Progenitor cell of endocrine pancreas (in vitro differentiated cells): ENCODE measurements at regions not wholly inside any gene's neighbourhood (a gene's known extent, or its start where the extent isn't known, plus 50 kb on each side); places are given as distances from the start of the nearest gene placed in this dataset.

Experiments used
- DNase-seq: peaks from one replicate; pipeline ENCODE4 v3.0.0; 2021; ENCODE audit warnings: low spot score; ENCODE audit not compliant: unreplicated experiment
- H3K27ac Mint-ChIP-seq: 2 replicates; pipeline ENCODE4 v1.8.0; 2021; ENCODE audit warnings: mild to moderate bottlenecking, moderate library complexity, mixed read lengths
- H3K27me3 Mint-ChIP-seq: 2 replicates; pipeline ENCODE4 v1.8.0; 2021; ENCODE audit warnings: mixed read lengths
- H3K36me3 Mint-ChIP-seq: 2 replicates; pipeline ENCODE4 v1.8.0; 2022; ENCODE audit warnings: mixed read lengths; ENCODE audit not compliant: insufficient read depth
- H3K4me1 Mint-ChIP-seq: 2 replicates; pipeline ENCODE4 v1.8.0; 2021; ENCODE audit warnings: low read depth, mixed read lengths
- H3K4me3 Mint-ChIP-seq: 2 replicates; pipeline ENCODE4 v1.8.0; 2021; ENCODE audit warnings: low read depth, mild to moderate bottlenecking, moderate library complexity, mixed read lengths
- H3K9me3 Mint-ChIP-seq: 2 replicates; pipeline ENCODE4 v1.8.0; 2021; ENCODE audit warnings: low read depth, mixed read lengths
- TF ChIP-seq, protein P1 (sequence below): fragments of 200-600 bp; sonication (generic); IDR thresholded peaks from one replicate; pipeline ENCODE4 v1.5.0; 2021; ENCODE audit warnings: antibody characterized with exemption, mild to moderate bottlenecking; ENCODE audit not compliant: unreplicated experiment

GRCh38 chr22:22816766-22817410 is 70.7 kb upstream of the IGLL5 start:
- Mint-ChIP-seq H3K9me3 (no peaks in the 10 kb centered on the region), H3K27me3 (peaks cover 39% of the 10 kb centered on the region), H3K4me1 (no peaks in the 10 kb centered on the region), H3K36me3 (no peaks in the 10 kb centered on the region), H3K4me3 (no peak overlapping the region), H3K27ac (no peak overlapping the region)
- TF ChIP-seq, protein P1, sequence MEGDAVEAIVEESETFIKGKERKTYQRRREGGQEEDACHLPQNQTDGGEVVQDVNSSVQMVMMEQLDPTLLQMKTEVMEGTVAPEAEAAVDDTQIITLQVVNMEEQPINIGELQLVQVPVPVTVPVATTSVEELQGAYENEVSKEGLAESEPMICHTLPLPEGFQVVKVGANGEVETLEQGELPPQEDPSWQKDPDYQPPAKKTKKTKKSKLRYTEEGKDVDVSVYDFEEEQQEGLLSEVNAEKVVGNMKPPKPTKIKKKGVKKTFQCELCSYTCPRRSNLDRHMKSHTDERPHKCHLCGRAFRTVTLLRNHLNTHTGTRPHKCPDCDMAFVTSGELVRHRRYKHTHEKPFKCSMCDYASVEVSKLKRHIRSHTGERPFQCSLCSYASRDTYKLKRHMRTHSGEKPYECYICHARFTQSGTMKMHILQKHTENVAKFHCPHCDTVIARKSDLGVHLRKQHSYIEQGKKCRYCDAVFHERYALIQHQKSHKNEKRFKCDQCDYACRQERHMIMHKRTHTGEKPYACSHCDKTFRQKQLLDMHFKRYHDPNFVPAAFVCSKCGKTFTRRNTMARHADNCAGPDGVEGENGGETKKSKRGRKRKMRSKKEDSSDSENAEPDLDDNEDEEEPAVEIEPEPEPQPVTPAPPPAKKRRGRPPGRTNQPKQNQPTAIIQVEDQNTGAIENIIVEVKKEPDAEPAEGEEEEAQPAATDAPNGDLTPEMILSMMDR, result no peak
- no peak for DNase-seq

DNA sequence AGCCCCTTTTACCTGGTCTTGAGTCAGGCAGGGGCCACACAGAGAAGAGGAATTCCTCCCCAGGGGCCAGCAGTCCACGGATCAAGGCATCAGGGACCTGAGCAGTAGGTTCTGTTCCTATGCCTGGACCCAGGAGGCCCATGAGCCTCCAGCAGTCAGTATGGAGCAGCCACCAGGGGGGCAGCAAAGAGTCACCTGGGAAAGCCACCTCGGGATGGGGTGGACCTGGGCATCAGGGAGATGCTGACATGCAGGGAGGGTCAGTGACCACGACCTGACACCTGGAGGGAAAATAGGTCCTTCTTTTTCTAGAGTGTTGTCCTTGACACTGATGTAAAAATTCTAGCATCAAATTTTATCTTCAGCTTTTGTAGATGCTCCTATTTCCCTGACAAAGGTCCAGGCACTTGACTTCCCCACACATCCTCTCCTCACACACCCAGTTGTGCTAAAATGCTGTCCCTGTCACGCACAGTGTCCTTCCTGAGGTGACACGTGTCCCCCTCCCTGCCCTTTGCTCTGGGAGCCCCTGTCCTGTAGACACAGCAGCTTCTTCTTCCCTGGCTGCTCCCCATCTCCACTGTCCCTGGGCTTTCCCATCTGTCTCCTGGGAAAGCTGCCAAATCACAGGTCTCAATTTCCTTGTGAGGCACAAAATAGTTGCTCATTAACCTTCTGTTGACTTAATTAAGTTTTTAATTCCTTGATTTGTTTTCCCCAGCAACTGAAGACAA is 70.0 kb upstream of the IGLL5 start:
- Mint-ChIP-seq H3K9me3 (no peaks in the 10 kb centered on the region), H3K4me1 (no peaks in the 10 kb centered on the region), H3K36me3 (no peaks in the 10 kb centered on the region), H3K27me3 (peaks cover 34% of the 10 kb centered on the region), H3K4me3 (no peak overlapping the region), H3K27ac (no peak overlapping the region)
- DNase-seq, result no peak
- TF ChIP-seq, protein P1, result no peak

GRCh38 chr22:22818202-22818538 is 69.4 kb upstream of the IGLL5 start:
- H3K9me3 Mint-ChIP-seq, result no peaks in the 10 kb centered on the region
- H3K4me3 Mint-ChIP-seq, result no peak overlapping the region
- no peak overlapping the region for H3K27ac Mint-ChIP-seq
- DNase-seq, result no peak
- no peaks in the 10 kb centered on the region for H3K4me1 Mint-ChIP-seq
- TF ChIP-seq, protein P1, result no peak
- H3K27me3 Mint-ChIP-seq, result peaks cover 33% of the 10 kb centered on the region
- H3K36me3 Mint-ChIP-seq, result no peaks in the 10 kb centered on the region

GRCh38 chr22:22818861-22819855 is 68.5 kb upstream of the IGLL5 start:
- no peak overlapping the region for H3K4me3 Mint-ChIP-seq
- peaks cover 38% of the 10 kb centered on the region for H3K27me3 Mint-ChIP-seq
- DNase-seq, result no peak
- no peaks in the 10 kb centered on the region for H3K36me3 Mint-ChIP-seq
- no peaks in the 10 kb centered on the region for H3K9me3 Mint-ChIP-seq
- no peaks in the 10 kb centered on the region for H3K4me1 Mint-ChIP-seq
- H3K27ac Mint-ChIP-seq, result no peak overlapping the region
- TF ChIP-seq, protein P1, result no peak

DNA sequence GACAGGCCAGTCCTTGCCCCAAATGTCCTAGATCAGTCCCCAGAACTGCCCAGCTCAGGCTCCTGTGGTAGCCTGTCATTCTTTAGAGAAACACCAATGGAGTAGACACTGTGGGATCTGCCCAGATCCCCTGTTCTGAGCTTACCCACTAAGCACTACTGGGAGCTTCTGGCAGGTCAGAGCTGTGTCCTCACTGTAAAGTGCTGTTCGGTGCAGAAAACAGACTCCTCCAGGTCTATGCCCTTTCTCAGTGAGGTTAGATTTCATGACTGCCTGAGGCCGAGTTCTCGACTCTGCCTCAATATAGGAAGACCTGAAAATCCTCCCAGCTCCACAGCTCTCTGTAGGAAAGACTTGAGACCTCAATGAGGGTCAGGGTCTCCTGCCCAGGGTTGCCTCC is 67.5 kb upstream of the IGLL5 start:
- DNase-seq, result no peak
- no peaks in the 10 kb centered on the region for H3K4me1 Mint-ChIP-seq
- no peaks in the 10 kb centered on the region for H3K36me3 Mint-ChIP-seq
- no peak overlapping the region for H3K27ac Mint-ChIP-seq
- H3K27me3 Mint-ChIP-seq, result peaks cover 35% of the 10 kb centered on the region
- H3K4me3 Mint-ChIP-seq, result no peak overlapping the region
- no peaks in the 10 kb centered on the region for H3K9me3 Mint-ChIP-seq
- TF ChIP-seq, protein P1, result no peak
